ENCODE measurements at regions not wholly inside any gene's neighbourhood (a gene's known extent, or its start where the extent isn't known, plus 50 kb on each side); places are given as distances from the start of the nearest gene placed in this dataset.

GRCh38 chr10:105834261-105835059, 1193.4 kb downstream of the SORCS3 start:
- DNase-seq (no peak), ATAC-seq (no peak)
- no peaks in the 10 kb centered on the region for H3K27me3 Mint-ChIP-seq
- peaks cover 0 to 2% (median 0%) of the 10 kb centered on the region in 9 donors for H3K9me3 Mint-ChIP-seq
- no peak overlapping the region for H3K4me3 Mint-ChIP-seq
- peaks cover 2 to 19% (median 15%) of the 10 kb centered on the region in 4 donors for H3K4me1 Mint-ChIP-seq
- no peak overlapping the region for H3K27ac Mint-ChIP-seq
- H3K36me3 Mint-ChIP-seq = no peaks in the 10 kb centered on the region
- POLR2A ChIA-PET = no interaction called here

DNA sequence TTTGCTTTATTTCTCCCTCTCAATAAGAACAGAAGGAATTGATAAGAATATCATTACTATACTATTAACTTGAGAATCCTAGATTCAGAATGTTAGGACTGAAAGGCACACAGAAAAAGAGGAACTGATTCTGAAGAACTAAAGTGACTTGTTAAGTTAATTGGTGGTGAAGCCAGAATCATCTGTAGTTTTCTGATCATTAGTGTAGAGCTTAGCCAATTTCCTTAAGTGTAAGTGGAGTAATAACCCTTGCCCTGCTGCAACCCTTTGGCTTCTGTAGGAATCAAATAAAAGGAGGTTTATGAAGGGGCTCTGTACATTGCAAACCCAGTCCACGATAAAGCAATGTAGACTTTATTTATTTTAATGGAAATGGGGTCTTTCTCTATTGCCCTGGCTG, 1186.0 kb downstream of the SORCS3 start:
- Mint-ChIP-seq H3K9me3 (peaks cover 0 to 11% (median 4%) of the 10 kb centered on the region in 9 donors), H3K4me3 (no peak overlapping the region), H3K27ac (no peak overlapping the region), H3K36me3 (no peaks in the 10 kb centered on the region), H3K4me1 (no peaks in the 10 kb centered on the region), H3K27me3 (no peaks in the 10 kb centered on the region)
- POLR2A ChIA-PET = no interaction called here
- no peak for ATAC-seq
- no peak for DNase-seq

- no peak for ATAC-seq
- POLR2A ChIA-PET = no interaction called here
- peaks cover 0 to 4% (median 0%) of the 10 kb centered on the region in 9 donors for H3K9me3 Mint-ChIP-seq
These were observed 1167.0 kb downstream of the SORCS3 start for GRCh38 chr10:105807935-105808587.

DNA sequence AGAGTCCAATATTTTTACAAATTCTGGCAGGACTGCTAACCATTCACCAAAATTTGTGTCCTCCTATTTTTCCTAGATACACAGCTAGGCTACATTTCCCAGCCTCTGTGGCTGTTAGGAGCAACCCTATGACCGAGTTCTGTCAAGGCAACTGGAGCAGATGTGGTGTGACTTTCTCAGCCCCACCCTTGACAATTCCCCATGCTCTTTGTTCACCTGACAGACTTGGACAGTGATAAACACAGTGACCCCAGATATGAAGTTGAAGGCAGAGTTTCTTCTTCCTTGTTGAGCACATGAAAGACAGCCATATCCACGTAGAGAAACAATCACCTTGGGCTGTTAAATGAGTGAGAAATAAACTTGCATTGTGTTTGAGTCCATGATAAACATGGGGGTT, 1162.1 kb downstream of the SORCS3 start:
- H3K27ac Mint-ChIP-seq = no peak overlapping the region
- H3K36me3 Mint-ChIP-seq = no peaks in the 10 kb centered on the region
- no peaks in the 10 kb centered on the region for H3K9me3 Mint-ChIP-seq
- H3K4me3 Mint-ChIP-seq = no peak overlapping the region
- H3K27me3 Mint-ChIP-seq = peaks cover 0 to 4% (median 0%) of the 10 kb centered on the region in 5 donors
- POLR2A ChIA-PET = no interaction called here
- H3K4me1 Mint-ChIP-seq = no peaks in the 10 kb centered on the region
- DNase-seq (no peak), ATAC-seq (no peak)

More at GRCh38 chr10:105807935-105808587, 1167.0 kb downstream of the SORCS3 start:
- Mint-ChIP-seq H3K27me3 (peaks cover 0 to 2% (median 1%) of the 10 kb centered on the region in 5 donors), H3K36me3 (no peaks in the 10 kb centered on the region), H3K4me1 (no peaks in the 10 kb centered on the region), H3K27ac (no peak overlapping the region), H3K4me3 (peak overlapping the region in 1 of 10 donors; percentile 2)
- DNase-seq = no peak

DNA sequence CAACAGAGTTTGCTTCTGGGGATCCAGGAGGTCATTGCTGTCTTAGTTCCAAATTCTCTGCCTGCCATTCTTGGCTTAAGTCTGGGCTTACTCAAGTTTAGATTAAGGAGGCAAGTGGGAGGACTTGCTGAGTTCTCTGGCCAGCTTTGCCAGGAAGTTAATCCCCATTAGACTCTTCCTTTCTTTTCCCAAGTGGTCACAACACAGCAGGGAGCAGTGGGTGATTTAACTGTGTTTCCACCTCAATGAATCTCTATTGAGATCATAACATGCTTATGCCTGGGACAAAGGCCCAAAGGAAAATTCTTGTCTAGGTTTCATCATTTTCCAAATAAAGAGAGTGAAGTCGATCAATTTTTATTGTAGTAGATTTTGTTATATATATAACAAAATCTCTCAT, 1159.6 kb downstream of the SORCS3 start:
- ATAC-seq (no peak), DNase-seq (no peak)
- Mint-ChIP-seq H3K4me3 (no peak overlapping the region), H3K36me3 (no peaks in the 10 kb centered on the region), H3K27ac (no peak overlapping the region), H3K4me1 (no peaks in the 10 kb centered on the region), H3K9me3 (no peaks in the 10 kb centered on the region), H3K27me3 (peaks cover 0 to 4% (median 0%) of the 10 kb centered on the region in 5 donors)
- POLR2A ChIA-PET = no interaction called here

GRCh38 chr10:105798328-105798889, 1157.3 kb downstream of the SORCS3 start:
- POLR2A ChIA-PET = no interaction called here
- H3K4me3 Mint-ChIP-seq = no peak overlapping the region
- H3K36me3 Mint-ChIP-seq = no peaks in the 10 kb centered on the region
- H3K9me3 Mint-ChIP-seq = no peaks in the 10 kb centered on the region
- ATAC-seq (no peak), DNase-seq (no peak)
- no peaks in the 10 kb centered on the region for H3K4me1 Mint-ChIP-seq
- H3K27me3 Mint-ChIP-seq = peaks cover 0 to 9% (median 0%) of the 10 kb centered on the region in 5 donors
- H3K27ac Mint-ChIP-seq = no peak overlapping the region

DNA sequence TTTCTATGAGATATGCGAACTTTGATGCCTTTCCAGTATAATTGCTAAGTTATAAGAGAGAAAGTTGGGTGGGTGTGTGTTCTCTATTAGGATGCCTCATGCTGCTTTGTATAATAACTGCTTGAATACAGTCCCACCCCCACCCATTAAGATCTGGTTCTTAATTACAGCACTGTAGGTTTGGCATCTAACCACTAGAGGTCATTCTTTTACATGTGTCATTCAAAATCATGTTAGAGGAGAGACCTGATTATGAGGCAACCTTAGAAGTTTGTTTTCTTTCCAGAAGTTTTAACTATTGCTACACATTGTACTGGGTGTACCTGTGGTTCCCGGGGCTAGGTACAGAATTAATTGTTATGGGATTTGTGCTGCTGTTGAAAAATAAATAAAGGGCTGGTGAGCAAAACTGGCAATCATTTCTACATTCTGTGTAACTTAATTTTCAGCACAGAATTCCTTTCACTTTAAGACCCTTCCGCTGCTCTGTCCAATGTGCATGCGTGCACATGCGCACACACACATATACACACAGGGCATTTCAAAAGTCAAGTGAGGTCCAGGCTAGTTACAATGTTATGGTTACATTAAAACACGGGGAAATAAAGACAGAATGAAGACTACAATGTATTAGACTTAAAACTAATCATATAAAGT, 1156.3 kb downstream of the SORCS3 start:
- Mint-ChIP-seq H3K9me3 (no peaks in the 10 kb centered on the region), H3K27ac (no peak overlapping the region), H3K36me3 (no peaks in the 10 kb centered on the region), H3K4me3 (no peak overlapping the region), H3K4me1 (no peaks in the 10 kb centered on the region), H3K27me3 (peaks cover 0 to 9% (median 0%) of the 10 kb centered on the region in 5 donors)
- POLR2A ChIA-PET = no interaction called here
- ATAC-seq (no peak), DNase-seq (peak in 2 of 10 donors; percentile 4)

- Mint-ChIP-seq H3K27me3 (peaks cover 0 to 6% (median 0%) of the 10 kb centered on the region in 5 donors), H3K4me3 (no peak overlapping the region), H3K4me1 (no peaks in the 10 kb centered on the region), H3K27ac (no peak overlapping the region), H3K9me3 (peaks cover 0 to 3% (median 0%) of the 10 kb centered on the region in 9 donors), H3K36me3 (no peaks in the 10 kb centered on the region)
- no peak for ATAC-seq
- POLR2A ChIA-PET = no interaction called here
- no peak for DNase-seq
These were observed 1152.0 kb downstream of the SORCS3 start for GRCh38 chr10:105793071-105793470.

- H3K4me3 Mint-ChIP-seq = no peak overlapping the region
- H3K36me3 Mint-ChIP-seq = no peaks in the 10 kb centered on the region
- no peak for ATAC-seq
- peaks cover 0 to 20% (median 7%) of the 10 kb centered on the region in 5 donors for H3K27me3 Mint-ChIP-seq
- peak overlapping the region in 1 of 10 donors; percentile 38 for H3K27ac Mint-ChIP-seq
- no peaks in the 10 kb centered on the region for H3K4me1 Mint-ChIP-seq
- DNase-seq = no peak
- peaks cover 0 to 41% (median 13%) of the 10 kb centered on the region in 9 donors for H3K9me3 Mint-ChIP-seq
- POLR2A ChIA-PET = no interaction called here
These were observed 1144.6 kb downstream of the SORCS3 start for GRCh38 chr10:105785721-105786120.

DNA sequence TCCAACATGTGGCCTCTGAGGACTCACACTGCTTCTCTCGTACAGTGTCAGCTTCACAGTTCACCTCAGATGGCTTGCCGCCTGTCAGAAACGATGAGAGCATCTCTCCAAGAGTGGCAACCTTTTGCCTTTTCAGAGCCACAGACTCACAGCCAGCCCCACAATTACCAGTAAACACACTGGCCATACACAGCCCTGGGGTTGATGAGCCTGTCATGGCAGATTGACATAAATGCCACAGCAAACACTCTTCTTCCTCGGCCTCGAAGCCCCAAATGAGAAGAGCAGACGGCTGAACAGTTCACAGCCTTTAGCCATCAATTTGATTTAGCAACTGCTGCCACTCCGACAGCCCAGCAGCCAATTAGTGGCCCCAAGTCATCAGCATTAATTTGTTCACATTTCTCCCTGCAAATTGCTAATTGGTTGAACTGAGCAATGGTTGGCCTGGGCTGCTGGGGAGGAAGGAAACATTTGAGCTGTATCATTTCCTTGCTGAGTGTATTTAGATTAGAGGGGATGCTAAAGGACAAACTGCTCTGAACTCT, 1142.9 kb downstream of the SORCS3 start:
- no peak for ATAC-seq
- POLR2A ChIA-PET = no interaction called here
- Mint-ChIP-seq H3K36me3 (no peaks in the 10 kb centered on the region), H3K27ac (no peak overlapping the region), H3K27me3 (peaks cover 0 to 20% (median 7%) of the 10 kb centered on the region in 5 donors), H3K4me1 (no peaks in the 10 kb centered on the region), H3K4me3 (no peak overlapping the region), H3K9me3 (peaks cover 0 to 41% (median 13%) of the 10 kb centered on the region in 9 donors)
- no peak for DNase-seq

- H3K4me1 Mint-ChIP-seq = no peaks in the 10 kb centered on the region
- no peaks in the 10 kb centered on the region for H3K27me3 Mint-ChIP-seq
- no peak overlapping the region for H3K27ac Mint-ChIP-seq
- H3K9me3 Mint-ChIP-seq = peaks cover 0 to 5% (median 0%) of the 10 kb centered on the region in 9 donors
- ATAC-seq (no peak), DNase-seq (no peak)
- H3K36me3 Mint-ChIP-seq = no peaks in the 10 kb centered on the region
- H3K4me3 Mint-ChIP-seq = no peak overlapping the region
- POLR2A ChIA-PET = no interaction called here
These were observed 1133.8 kb downstream of the SORCS3 start for GRCh38 chr10:105774881-105775280.

DNA sequence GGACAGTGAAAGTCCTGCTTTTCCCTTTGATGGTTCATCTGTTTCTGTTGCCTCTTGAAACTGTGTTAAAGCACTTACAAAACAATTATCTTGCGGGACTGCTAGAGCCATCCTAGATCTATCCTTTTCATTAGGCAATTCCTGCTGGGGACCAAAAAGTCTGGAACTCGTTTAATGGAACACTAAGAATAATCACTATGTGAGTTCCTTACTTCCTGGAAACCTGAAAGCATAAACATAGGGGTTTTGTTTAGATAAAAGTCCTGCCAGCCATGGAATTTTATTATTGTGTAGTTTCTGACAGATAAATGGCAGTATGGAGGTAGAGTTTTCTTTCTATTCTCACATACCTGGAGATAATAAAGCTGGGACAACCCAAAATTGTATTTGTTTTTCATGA, 1133.3 kb downstream of the SORCS3 start:
- no peak overlapping the region for H3K4me3 Mint-ChIP-seq
- H3K27me3 Mint-ChIP-seq = no peaks in the 10 kb centered on the region
- H3K9me3 Mint-ChIP-seq = peaks cover 0 to 5% (median 0%) of the 10 kb centered on the region in 9 donors
- DNase-seq = no peak
- peak overlapping the region in 1 of 10 donors; percentile 78 for H3K27ac Mint-ChIP-seq
- ATAC-seq = no peak
- no peaks in the 10 kb centered on the region for H3K4me1 Mint-ChIP-seq
- H3K36me3 Mint-ChIP-seq = no peaks in the 10 kb centered on the region
- POLR2A ChIA-PET = no interaction called here
